OCI-LY1 (cell line): ENCODE measurements at regions not wholly inside any gene's neighbourhood (a gene's known extent, or its start where the extent isn't known, plus 50 kb on each side); places are given as distances from the start of the nearest gene placed in this dataset.

Experiments
- EZH2 ChIP-seq: fragments of 200-600 bp; sonication (generic), shearing (Covaris generic); IDR thresholded peaks from 2 replicates; pipeline ENCODE4 v1.8.0; 2017; ENCODE audit warnings: borderline replicate concordance, mixed run types, mild to moderate bottlenecking, antibody characterized with exemption, low read length, moderate library complexity, mixed read lengths
- TF ChIP-seq, protein P1 (sequence below): fragments of 200-600 bp; sonication (generic), shearing (Covaris generic); IDR thresholded peaks from 2 replicates; pipeline ENCODE4 v1.5.1; 2017; ENCODE audit warnings: mild to moderate bottlenecking, antibody characterized with exemption, low read length, moderate library complexity, mixed read lengths

DNA sequence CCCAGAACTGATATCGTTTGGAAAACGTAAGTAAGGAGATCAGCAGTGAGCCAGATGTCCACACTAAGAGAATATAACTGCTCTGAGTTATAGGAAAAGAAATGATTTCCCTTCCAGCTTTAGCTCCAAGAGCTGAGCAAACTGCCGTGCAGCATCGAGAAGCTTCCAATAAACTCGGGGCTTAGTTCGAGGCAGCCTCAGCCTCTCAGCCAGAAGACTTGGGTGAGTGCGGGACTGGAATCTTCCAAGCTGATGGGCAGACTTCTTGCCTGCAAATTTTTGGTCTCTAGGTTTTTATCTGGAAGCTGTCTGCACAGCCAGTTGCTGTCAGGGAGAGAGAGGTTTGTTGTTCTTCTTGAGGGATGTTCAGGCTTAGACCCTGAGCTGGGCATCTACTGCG lies 196.1 kb downstream of the PHETA1 start:
- TF ChIP-seq, protein P1, sequence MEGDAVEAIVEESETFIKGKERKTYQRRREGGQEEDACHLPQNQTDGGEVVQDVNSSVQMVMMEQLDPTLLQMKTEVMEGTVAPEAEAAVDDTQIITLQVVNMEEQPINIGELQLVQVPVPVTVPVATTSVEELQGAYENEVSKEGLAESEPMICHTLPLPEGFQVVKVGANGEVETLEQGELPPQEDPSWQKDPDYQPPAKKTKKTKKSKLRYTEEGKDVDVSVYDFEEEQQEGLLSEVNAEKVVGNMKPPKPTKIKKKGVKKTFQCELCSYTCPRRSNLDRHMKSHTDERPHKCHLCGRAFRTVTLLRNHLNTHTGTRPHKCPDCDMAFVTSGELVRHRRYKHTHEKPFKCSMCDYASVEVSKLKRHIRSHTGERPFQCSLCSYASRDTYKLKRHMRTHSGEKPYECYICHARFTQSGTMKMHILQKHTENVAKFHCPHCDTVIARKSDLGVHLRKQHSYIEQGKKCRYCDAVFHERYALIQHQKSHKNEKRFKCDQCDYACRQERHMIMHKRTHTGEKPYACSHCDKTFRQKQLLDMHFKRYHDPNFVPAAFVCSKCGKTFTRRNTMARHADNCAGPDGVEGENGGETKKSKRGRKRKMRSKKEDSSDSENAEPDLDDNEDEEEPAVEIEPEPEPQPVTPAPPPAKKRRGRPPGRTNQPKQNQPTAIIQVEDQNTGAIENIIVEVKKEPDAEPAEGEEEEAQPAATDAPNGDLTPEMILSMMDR, result no peak
- no peak for TF ChIP-seq EZH2
